GM12891 (cell line): ENCODE measurements at regions not wholly inside any gene's neighbourhood (a gene's known extent, or its start where the extent isn't known, plus 50 kb on each side); places are given as distances from the start of the nearest gene placed in this dataset.

Source experiments
- POLR2A ChIP-seq: IDR thresholded peaks from 2 replicates; pipeline ENCODE4 v1.6.1; 2011; ENCODE audit warnings: low read depth, low read length, control low read depth
- POLR2AphosphoS5 ChIP-seq: IDR thresholded peaks from 2 replicates; pipeline ENCODE4 v1.6.1; 2011; ENCODE audit warnings: low read depth, low read length, control low read depth

GRCh38 chr16:54783980-54784379, 146.7 kb upstream of the IRX5 start:
- TF ChIP-seq POLR2AphosphoS5 (no peak), POLR2A (no peak)
